GM13976 (cell line): ENCODE measurements at regions not wholly inside any gene's neighbourhood (a gene's known extent, or its start where the extent isn't known, plus 50 kb on each side); places are given as distances from the start of the nearest gene placed in this dataset.

Source experiments
- DNase-seq: peaks from one replicate; pipeline ENCODE4 v3.0.0; 2012; ENCODE audit warnings: low spot score
- CTCF ChIP-seq: IDR thresholded peaks from 2 replicates; pipeline ENCODE4 v1.5.1; 2012; ENCODE audit warnings: borderline replicate concordance, mild to moderate bottlenecking; ENCODE audit not compliant: insufficient read depth; ENCODE audit errors: extremely low read depth, missing control alignments, control extremely low read depth
- in situ Hi-C: fragments of 300-500 bp; cut with MboI; formaldehyde crosslinking; loops from one replicate; pipeline ENCODE4 v1.12.0; 2022; ENCODE audit warnings: low sequenced_read_pairs, mixed read lengths, inconsistent platforms; ENCODE audit not compliant: unreplicated experiment

- DNase-seq, result no peak
- no peak for TF ChIP-seq CTCF
- in situ Hi-C loops, result no loop called here
Measured at GRCh38 chr2:172153156-172153555, 50.5 kb upstream of the DLX2 start.

GRCh38 chr2:172153757-172154156 lies 51.1 kb upstream of the DLX2 start:
- no peak for TF ChIP-seq CTCF
- no peak for DNase-seq
- in situ Hi-C loops, result no loop called here

- in situ Hi-C loops, result no loop called here
- DNase-seq, result no peak
- TF ChIP-seq CTCF, result no peak
Measured at GRCh38 chr2:172155752-172156151, 53.1 kb upstream of the DLX2 start.

GRCh38 chr2:172160839-172161238 lies 58.1 kb upstream of the DLX2 start:
- TF ChIP-seq CTCF, result no peak
- in situ Hi-C loops, result loop anchor here (10.0 kb wide), 1 partner anchor 304 kb away; no protein-coding TSS in a partner anchor
- no peak for DNase-seq

- no peak for TF ChIP-seq CTCF
- in situ Hi-C loops, result loop anchor here (10.0 kb wide), 1 partner anchor 303 kb away; no protein-coding TSS in a partner anchor
- no peak for DNase-seq
Measured at GRCh38 chr2:172162225-172162733, 59.6 kb upstream of the DLX2 start.

GRCh38 chr2:172162739-172163336 lies 60.1 kb upstream of the DLX2 start:
- no peak for TF ChIP-seq CTCF
- DNase-seq, result no peak
- in situ Hi-C loops, result loop anchor here (10.0 kb wide), 1 partner anchor 302 kb away; no protein-coding TSS in a partner anchor
